ENCODE measurements at regions not wholly inside any gene's neighbourhood (a gene's known extent, or its start where the extent isn't known, plus 50 kb on each side); places are given as distances from the start of the nearest gene placed in this dataset.

- DNase-seq: no peak
These were observed 63.5 kb downstream of the ENC1 start for GRCh38 chr5:74576941-74577456.

- no peak for DNase-seq
These were observed 64.6 kb downstream of the ENC1 start for GRCh38 chr5:74575741-74576538.

GRCh38 chr5:74570250-74570649 lies 70.3 kb downstream of the ENC1 start:
- DNase-seq: no peak

- no peak for DNase-seq
These were observed 73.0 kb downstream of the ENC1 start for GRCh38 chr5:74567411-74567995.

- DNase-seq: no peak
These were observed 78.4 kb downstream of the ENC1 start for GRCh38 chr5:74562122-74562521.

- no peak for DNase-seq
These were observed 80.3 kb downstream of the ENC1 start for GRCh38 chr5:74560245-74560644.

- peak; percentile 35 for DNase-seq
These were observed 83.6 kb downstream of the ENC1 start for GRCh38 chr5:74556631-74557595.

GRCh38 chr5:74556006-74556405 lies 84.5 kb downstream of the ENC1 start:
- DNase-seq: no peak

GRCh38 chr5:74552101-74552500 lies 88.4 kb downstream of the ENC1 start:
- DNase-seq: no peak

- no peak for DNase-seq
These were observed 89.6 kb downstream of the ENC1 start for GRCh38 chr5:74550927-74551326.

- no peak for DNase-seq
These were observed 91.1 kb downstream of the ENC1 start for GRCh38 chr5:74549384-74549783.

GRCh38 chr5:74546796-74547195 lies 93.7 kb downstream of the ENC1 start:
- DNase-seq: no peak

- DNase-seq: no peak
These were observed 95.7 kb downstream of the ENC1 start for GRCh38 chr5:74544811-74545210.

- peak; percentile 56 for DNase-seq
These were observed 97.1 kb downstream of the ENC1 start for GRCh38 chr5:74543162-74543995.

- no peak for DNase-seq
These were observed 98.0 kb downstream of the ENC1 start for GRCh38 chr5:74542482-74542881.

GRCh38 chr5:74541381-74541781 lies 99.1 kb downstream of the ENC1 start:
- DNase-seq: no peak

- DNase-seq: no peak
These were observed 99.9 kb downstream of the ENC1 start for GRCh38 chr5:74540622-74541021.

- no peak for DNase-seq
These were observed 100.5 kb downstream of the ENC1 start for GRCh38 chr5:74539986-74540385.

- no peak for DNase-seq
These were observed 102.3 kb downstream of the ENC1 start for GRCh38 chr5:74538206-74538661.

GRCh38 chr5:74536658-74537057 lies 103.9 kb downstream of the ENC1 start:
- DNase-seq: no peak

GRCh38 chr5:74535926-74536325 lies 104.6 kb downstream of the ENC1 start:
- no peak for DNase-seq

All from amniotic stem cell (primary cell).